WTC11 (cell line): ENCODE measurements at regions not wholly inside any gene's neighbourhood (a gene's known extent, or its start where the extent isn't known, plus 50 kb on each side); places are given as distances from the start of the nearest gene placed in this dataset.

Experiments
- ATAC-seq: fragments of 200-7000 bp; cut with Tn5 transposase; 2 replicates; pipeline ENCODE4 v1.10.0; 2021; ENCODE audit warnings: mild to moderate bottlenecking, moderate library complexity
- CTCF ChIA-PET: fragments of 300-600 bp; sonication (Branson Sonifier 250); formaldehyde crosslinking; loops from one replicate; lab custom pipeline; 2021; ENCODE audit warnings: antibody characterized with exemption; lab: Charles Lee
- POLR2A ChIA-PET: fragments of 350-600 bp; sonication (Branson Sonifier 250); formaldehyde crosslinking; loops from one replicate; lab custom pipeline; 2021; ENCODE audit warnings: antibody characterized with exemption; lab: Charles Lee
- DNase-seq: peaks from one replicate; pipeline ENCODE4 v3.0.0; 2021; ENCODE audit warnings: low spot score
- H3K27ac Mint-ChIP-seq: 2 replicates; pipeline ENCODE4 v1.8.0; 2021; ENCODE audit warnings: mixed read lengths
- H3K27me3 Mint-ChIP-seq: 2 replicates; pipeline ENCODE4 v1.8.0; 2021; ENCODE audit warnings: low read depth, mild to moderate bottlenecking, moderate library complexity, mixed read lengths
- H3K36me3 Mint-ChIP-seq: 2 replicates; pipeline ENCODE4 v1.8.0; 2021; ENCODE audit warnings: mixed read lengths
- H3K4me1 Mint-ChIP-seq: 2 replicates; pipeline ENCODE4 v1.8.0; 2022; ENCODE audit warnings: mixed read lengths
- H3K4me3 Mint-ChIP-seq: 2 replicates; pipeline ENCODE4 v1.8.0; 2021; ENCODE audit warnings: mild to moderate bottlenecking, moderate library complexity, mixed read lengths
- H3K9me3 Mint-ChIP-seq: 2 replicates; pipeline ENCODE4 v1.8.0; 2021; ENCODE audit warnings: mixed read lengths
- ATF1 ChIP-seq: sonication (generic); formaldehyde crosslinking; IDR thresholded peaks from 2 replicates; pipeline ENCODE4 v1.8.1; 2023; ENCODE audit warnings: mild to moderate bottlenecking, moderate library complexity, missing genetic modification reagents
- FOXP1 ChIP-seq: sonication (generic); formaldehyde crosslinking; IDR thresholded peaks from 2 replicates; pipeline ENCODE4 v1.8.0; 2022; ENCODE audit warnings: missing genetic modification reagents, mild to moderate bottlenecking, moderate library complexity, borderline replicate concordance
- HMGA2 ChIP-seq: fragments of 250-450 bp; sonication (Bioruptor Pico); IDR thresholded peaks from 2 replicates; pipeline ENCODE4 v1.4.0; 2021; ENCODE audit warnings: mild to moderate bottlenecking, moderate library complexity
- MYBL2 ChIP-seq: sonication (generic); formaldehyde crosslinking; IDR thresholded peaks from 2 replicates; pipeline ENCODE4 v1.8.1; 2023; ENCODE audit warnings: mild to moderate bottlenecking, moderate library complexity, missing genetic modification reagents
- NR2C2 ChIP-seq: sonication (generic); formaldehyde crosslinking; IDR thresholded peaks from 2 replicates; pipeline ENCODE4 v1.8.0; 2022; ENCODE audit warnings: mild to moderate bottlenecking, missing genetic modification reagents
- NR3C1 ChIP-seq: sonication (generic); formaldehyde crosslinking; conservative IDR thresholded peaks from 2 replicates; pipeline ENCODE4 v1.8.1; 2023; ENCODE audit warnings: low read depth, mild to moderate bottlenecking, missing genetic modification reagents
- SMAD3 ChIP-seq: sonication (generic); formaldehyde crosslinking; IDR thresholded peaks from 2 replicates; pipeline ENCODE4 v1.8.0; 2022; ENCODE audit warnings: missing genetic modification reagents, mild to moderate bottlenecking, borderline replicate concordance
- SOX15 ChIP-seq: fragments of 250-450 bp; sonication (Bioruptor Pico); IDR thresholded peaks from 2 replicates; pipeline ENCODE4 v1.9.0; 2021; ENCODE audit warnings: mild to moderate bottlenecking
- TEAD4 ChIP-seq: sonication (generic); formaldehyde crosslinking; IDR thresholded peaks from 2 replicates; pipeline ENCODE4 v1.8.0; 2022; ENCODE audit warnings: mild to moderate bottlenecking, missing genetic modification reagents
- ZBTB21 ChIP-seq: sonication (generic); formaldehyde crosslinking; IDR thresholded peaks from 2 replicates; pipeline ENCODE4 v1.8.1; 2023; ENCODE audit warnings: mild to moderate bottlenecking, missing genetic modification reagents, borderline replicate concordance
- ZNF219 ChIP-seq: sonication (generic); formaldehyde crosslinking; IDR thresholded peaks from 2 replicates; pipeline ENCODE4 v1.8.0; 2023; ENCODE audit warnings: missing genetic modification reagents, mild to moderate bottlenecking, borderline replicate concordance
- ZNF423 ChIP-seq: fragments of 250-450 bp; sonication (Bioruptor Pico); IDR thresholded peaks from 2 replicates; pipeline ENCODE4 v2.1.2; 2022; ENCODE audit warnings: mild to moderate bottlenecking, moderate library complexity
- ZNF671 ChIP-seq: fragments of 250-450 bp; sonication (Bioruptor Pico); IDR thresholded peaks from 2 replicates; pipeline ENCODE4 v1.8.0; 2021; ENCODE audit warnings: mild to moderate bottlenecking
- TF ChIP-seq, protein P1 (sequence below): sonication (generic); formaldehyde crosslinking; IDR thresholded peaks from 2 replicates; pipeline ENCODE4 v1.8.1; 2022; ENCODE audit warnings: missing genetic modification reagents, borderline replicate concordance
- TF ChIP-seq, protein P2 (sequence below): sonication (generic); formaldehyde crosslinking; IDR thresholded peaks from 2 replicates; pipeline ENCODE4 v1.8.0; 2023; ENCODE audit warnings: mild to moderate bottlenecking, missing genetic modification reagents
- TF ChIP-seq, protein P3 (sequence below): sonication (generic); formaldehyde crosslinking; IDR thresholded peaks from 2 replicates; pipeline ENCODE4 v1.8.0; 2023; ENCODE audit warnings: missing genetic modification reagents, mild to moderate bottlenecking, borderline replicate concordance
- TF ChIP-seq, protein P4 (sequence below): sonication (generic); formaldehyde crosslinking; IDR thresholded peaks from 2 replicates; pipeline ENCODE4 v1.8.0; 2022; ENCODE audit warnings: missing genetic modification reagents
- TF ChIP-seq, protein P5 (sequence below): sonication (generic); formaldehyde crosslinking; IDR thresholded peaks from 2 replicates; pipeline ENCODE4 v1.8.1; 2023; ENCODE audit warnings: mild to moderate bottlenecking, missing genetic modification reagents

DNA sequence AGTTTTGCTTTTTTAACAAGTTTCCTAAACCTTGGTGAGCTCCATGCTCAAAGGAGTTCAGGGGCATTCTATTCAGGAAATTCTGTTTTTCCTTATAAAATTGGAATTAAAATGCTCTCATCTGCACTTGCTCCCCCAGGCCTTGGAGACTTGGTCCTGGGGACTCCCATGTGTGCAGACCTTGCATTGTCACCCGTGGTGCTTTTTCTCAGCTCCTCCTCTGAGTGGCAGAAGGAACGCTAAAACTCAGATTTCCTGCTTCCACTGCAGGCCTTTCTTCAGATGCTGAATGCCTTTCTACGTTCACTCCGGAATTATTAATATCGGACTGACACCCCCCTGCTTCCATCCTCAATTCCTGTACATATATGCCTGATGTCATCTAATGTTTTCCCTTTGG is 248.7 kb upstream of the RREB1 start:
- peaks cover 26% of the 10 kb centered on the region for H3K4me1 Mint-ChIP-seq
- no peaks in the 10 kb centered on the region; the same call in 1 of the 2 replicates for H3K27me3 Mint-ChIP-seq
- no peak for DNase-seq
- ChIA-PET POLR2A (no interaction called here), CTCF (no interaction called here)
- H3K27ac Mint-ChIP-seq, result no peak overlapping the region
- no peak overlapping the region for H3K4me3 Mint-ChIP-seq
- H3K9me3 Mint-ChIP-seq, result peaks cover 9% of the 10 kb centered on the region
- H3K36me3 Mint-ChIP-seq, result no peaks in the 10 kb centered on the region
- TF ChIP-seq ATF1 (CRISPR knock-in tag) (no peak), SOX15 (no peak), NR2C2 (CRISPR knock-in tag) (no peak), FOXP1 (CRISPR knock-in tag) (no peak), ZNF423 (CRISPR knock-in tag) (no peak), ZBTB21 (no peak), TEAD4 (CRISPR knock-in tag) (no peak), ZNF219 (CRISPR knock-in tag) (no peak), SMAD3 (CRISPR knock-in tag) (no peak), NR3C1 (CRISPR knock-in tag) (no peak), ZNF671 (CRISPR knock-in tag) (no peak), MYBL2 (no peak), HMGA2 (CRISPR knock-in tag) (no peak)
- TF ChIP-seq, protein P1, sequence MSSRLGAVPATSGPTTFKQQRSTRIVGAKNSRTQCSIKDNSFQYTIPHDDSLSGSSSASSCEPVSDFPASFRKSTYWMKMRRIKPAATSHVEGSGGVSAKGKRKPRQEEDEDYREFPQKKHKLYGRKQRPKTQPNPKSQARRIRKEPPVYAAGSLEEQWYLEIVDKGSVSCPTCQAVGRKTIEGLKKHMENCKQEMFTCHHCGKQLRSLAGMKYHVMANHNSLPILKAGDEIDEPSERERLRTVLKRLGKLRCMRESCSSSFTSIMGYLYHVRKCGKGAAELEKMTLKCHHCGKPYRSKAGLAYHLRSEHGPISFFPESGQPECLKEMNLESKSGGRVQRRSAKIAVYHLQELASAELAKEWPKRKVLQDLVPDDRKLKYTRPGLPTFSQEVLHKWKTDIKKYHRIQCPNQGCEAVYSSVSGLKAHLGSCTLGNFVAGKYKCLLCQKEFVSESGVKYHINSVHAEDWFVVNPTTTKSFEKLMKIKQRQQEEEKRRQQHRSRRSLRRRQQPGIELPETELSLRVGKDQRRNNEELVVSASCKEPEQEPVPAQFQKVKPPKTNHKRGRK (CRISPR knock-in tag), result no peak
- TF ChIP-seq, protein P2, sequence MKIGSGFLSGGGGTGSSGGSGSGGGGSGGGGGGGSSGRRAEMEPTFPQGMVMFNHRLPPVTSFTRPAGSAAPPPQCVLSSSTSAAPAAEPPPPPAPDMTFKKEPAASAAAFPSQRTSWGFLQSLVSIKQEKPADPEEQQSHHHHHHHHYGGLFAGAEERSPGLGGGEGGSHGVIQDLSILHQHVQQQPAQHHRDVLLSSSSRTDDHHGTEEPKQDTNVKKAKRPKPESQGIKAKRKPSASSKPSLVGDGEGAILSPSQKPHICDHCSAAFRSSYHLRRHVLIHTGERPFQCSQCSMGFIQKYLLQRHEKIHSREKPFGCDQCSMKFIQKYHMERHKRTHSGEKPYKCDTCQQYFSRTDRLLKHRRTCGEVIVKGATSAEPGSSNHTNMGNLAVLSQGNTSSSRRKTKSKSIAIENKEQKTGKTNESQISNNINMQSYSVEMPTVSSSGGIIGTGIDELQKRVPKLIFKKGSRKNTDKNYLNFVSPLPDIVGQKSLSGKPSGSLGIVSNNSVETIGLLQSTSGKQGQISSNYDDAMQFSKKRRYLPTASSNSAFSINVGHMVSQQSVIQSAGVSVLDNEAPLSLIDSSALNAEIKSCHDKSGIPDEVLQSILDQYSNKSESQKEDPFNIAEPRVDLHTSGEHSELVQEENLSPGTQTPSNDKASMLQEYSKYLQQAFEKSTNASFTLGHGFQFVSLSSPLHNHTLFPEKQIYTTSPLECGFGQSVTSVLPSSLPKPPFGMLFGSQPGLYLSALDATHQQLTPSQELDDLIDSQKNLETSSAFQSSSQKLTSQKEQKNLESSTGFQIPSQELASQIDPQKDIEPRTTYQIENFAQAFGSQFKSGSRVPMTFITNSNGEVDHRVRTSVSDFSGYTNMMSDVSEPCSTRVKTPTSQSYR (CRISPR knock-in tag), result no peak
- TF ChIP-seq, protein P3, sequence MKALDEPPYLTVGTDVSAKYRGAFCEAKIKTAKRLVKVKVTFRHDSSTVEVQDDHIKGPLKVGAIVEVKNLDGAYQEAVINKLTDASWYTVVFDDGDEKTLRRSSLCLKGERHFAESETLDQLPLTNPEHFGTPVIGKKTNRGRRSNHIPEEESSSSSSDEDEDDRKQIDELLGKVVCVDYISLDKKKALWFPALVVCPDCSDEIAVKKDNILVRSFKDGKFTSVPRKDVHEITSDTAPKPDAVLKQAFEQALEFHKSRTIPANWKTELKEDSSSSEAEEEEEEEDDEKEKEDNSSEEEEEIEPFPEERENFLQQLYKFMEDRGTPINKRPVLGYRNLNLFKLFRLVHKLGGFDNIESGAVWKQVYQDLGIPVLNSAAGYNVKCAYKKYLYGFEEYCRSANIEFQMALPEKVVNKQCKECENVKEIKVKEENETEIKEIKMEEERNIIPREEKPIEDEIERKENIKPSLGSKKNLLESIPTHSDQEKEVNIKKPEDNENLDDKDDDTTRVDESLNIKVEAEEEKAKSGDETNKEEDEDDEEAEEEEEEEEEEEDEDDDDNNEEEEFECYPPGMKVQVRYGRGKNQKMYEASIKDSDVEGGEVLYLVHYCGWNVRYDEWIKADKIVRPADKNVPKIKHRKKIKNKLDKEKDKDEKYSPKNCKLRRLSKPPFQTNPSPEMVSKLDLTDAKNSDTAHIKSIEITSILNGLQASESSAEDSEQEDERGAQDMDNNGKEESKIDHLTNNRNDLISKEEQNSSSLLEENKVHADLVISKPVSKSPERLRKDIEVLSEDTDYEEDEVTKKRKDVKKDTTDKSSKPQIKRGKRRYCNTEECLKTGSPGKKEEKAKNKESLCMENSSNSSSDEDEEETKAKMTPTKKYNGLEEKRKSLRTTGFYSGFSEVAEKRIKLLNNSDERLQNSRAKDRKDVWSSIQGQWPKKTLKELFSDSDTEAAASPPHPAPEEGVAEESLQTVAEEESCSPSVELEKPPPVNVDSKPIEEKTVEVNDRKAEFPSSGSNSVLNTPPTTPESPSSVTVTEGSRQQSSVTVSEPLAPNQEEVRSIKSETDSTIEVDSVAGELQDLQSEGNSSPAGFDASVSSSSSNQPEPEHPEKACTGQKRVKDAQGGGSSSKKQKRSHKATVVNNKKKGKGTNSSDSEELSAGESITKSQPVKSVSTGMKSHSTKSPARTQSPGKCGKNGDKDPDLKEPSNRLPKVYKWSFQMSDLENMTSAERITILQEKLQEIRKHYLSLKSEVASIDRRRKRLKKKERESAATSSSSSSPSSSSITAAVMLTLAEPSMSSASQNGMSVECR (CRISPR knock-in tag), result no peak
- TF ChIP-seq, protein P4, sequence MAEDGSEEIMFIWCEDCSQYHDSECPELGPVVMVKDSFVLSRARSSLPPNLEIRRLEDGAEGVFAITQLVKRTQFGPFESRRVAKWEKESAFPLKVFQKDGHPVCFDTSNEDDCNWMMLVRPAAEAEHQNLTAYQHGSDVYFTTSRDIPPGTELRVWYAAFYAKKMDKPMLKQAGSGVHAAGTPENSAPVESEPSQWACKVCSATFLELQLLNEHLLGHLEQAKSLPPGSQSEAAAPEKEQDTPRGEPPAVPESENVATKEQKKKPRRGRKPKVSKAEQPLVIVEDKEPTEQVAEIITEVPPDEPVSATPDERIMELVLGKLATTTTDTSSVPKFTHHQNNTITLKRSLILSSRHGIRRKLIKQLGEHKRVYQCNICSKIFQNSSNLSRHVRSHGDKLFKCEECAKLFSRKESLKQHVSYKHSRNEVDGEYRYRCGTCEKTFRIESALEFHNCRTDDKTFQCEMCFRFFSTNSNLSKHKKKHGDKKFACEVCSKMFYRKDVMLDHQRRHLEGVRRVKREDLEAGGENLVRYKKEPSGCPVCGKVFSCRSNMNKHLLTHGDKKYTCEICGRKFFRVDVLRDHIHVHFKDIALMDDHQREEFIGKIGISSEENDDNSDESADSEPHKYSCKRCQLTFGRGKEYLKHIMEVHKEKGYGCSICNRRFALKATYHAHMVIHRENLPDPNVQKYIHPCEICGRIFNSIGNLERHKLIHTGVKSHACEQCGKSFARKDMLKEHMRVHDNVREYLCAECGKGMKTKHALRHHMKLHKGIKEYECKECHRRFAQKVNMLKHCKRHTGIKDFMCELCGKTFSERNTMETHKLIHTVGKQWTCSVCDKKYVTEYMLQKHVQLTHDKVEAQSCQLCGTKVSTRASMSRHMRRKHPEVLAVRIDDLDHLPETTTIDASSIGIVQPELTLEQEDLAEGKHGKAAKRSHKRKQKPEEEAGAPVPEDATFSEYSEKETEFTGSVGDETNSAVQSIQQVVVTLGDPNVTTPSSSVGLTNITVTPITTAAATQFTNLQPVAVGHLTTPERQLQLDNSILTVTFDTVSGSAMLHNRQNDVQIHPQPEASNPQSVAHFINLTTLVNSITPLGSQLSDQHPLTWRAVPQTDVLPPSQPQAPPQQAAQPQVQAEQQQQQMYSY, result no peak
- TF ChIP-seq, protein P5, sequence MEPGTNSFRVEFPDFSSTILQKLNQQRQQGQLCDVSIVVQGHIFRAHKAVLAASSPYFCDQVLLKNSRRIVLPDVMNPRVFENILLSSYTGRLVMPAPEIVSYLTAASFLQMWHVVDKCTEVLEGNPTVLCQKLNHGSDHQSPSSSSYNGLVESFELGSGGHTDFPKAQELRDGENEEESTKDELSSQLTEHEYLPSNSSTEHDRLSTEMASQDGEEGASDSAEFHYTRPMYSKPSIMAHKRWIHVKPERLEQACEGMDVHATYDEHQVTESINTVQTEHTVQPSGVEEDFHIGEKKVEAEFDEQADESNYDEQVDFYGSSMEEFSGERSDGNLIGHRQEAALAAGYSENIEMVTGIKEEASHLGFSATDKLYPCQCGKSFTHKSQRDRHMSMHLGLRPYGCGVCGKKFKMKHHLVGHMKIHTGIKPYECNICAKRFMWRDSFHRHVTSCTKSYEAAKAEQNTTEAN (CRISPR knock-in tag), result no peak
- TF ChIP-seq, all 79 proteins: peak for 0
- no peak for ATAC-seq
